OCI-LY1 (cell line): ENCODE measurements at regions not wholly inside any gene's neighbourhood (a gene's known extent, or its start where the extent isn't known, plus 50 kb on each side); places are given as distances from the start of the nearest gene placed in this dataset.
"Not testable (repeated sequence)": the region's sequence is repeated elsewhere in the genome, so short reads cannot be mapped to it uniquely, and the experiment has no call there.

Experiments
- H2AFZ ChIP-seq: fragments of 200-600 bp; sonication (generic), shearing (Covaris generic); 2 replicates; pipeline ENCODE4 v1.6.0; 2014; ENCODE audit warnings: antibody characterized with exemption, mild to moderate bottlenecking, low read length
- H3F3A ChIP-seq: fragments of 200-600 bp; sonication (generic), shearing (Covaris generic); 2 replicates; pipeline ENCODE4 v1.6.0; 2014; ENCODE audit warnings: mild to moderate bottlenecking, antibody characterized with exemption, low read length, moderate library complexity; ENCODE audit not compliant: insufficient read depth
- H3K27ac ChIP-seq: fragments of 200-600 bp; sonication (generic); 2 replicates; pipeline ENCODE4 v1.5.1; 2014; ENCODE audit warnings: low read length, mixed run types, mild to moderate bottlenecking, low read depth; ENCODE audit not compliant: poor library complexity, severe bottlenecking
- H3K27me3 ChIP-seq: fragments of 200-600 bp; sonication (generic); 2 replicates; pipeline ENCODE4 v1.6.0; 2014; ENCODE audit warnings: antibody characterized with exemption, mild to moderate bottlenecking, low read length, moderate library complexity; ENCODE audit not compliant: insufficient read depth
- H3K36me3 ChIP-seq: fragments of 200-600 bp; sonication (generic); 2 replicates; pipeline ENCODE4 v1.6.1; 2014; ENCODE audit warnings: mild to moderate bottlenecking, antibody characterized with exemption, low read length, moderate library complexity, mixed read lengths; ENCODE audit not compliant: insufficient read depth
- H3K4me1 ChIP-seq: fragments of 200-600 bp; sonication (generic); 2 replicates; pipeline ENCODE4 v1.5.1; 2014; ENCODE audit warnings: mild to moderate bottlenecking, low read length, moderate library complexity; ENCODE audit not compliant: insufficient read depth, severe bottlenecking
- H3K4me2 ChIP-seq: fragments of 200-600 bp; sonication (generic), shearing (Covaris generic); 2 replicates; pipeline ENCODE4 v1.6.1; 2014; ENCODE audit warnings: low read length
- H3K4me3 ChIP-seq: fragments of 200-600 bp; sonication (generic); 2 replicates; pipeline ENCODE4 v1.5.1; 2014; ENCODE audit warnings: low read length, low read depth, mild to moderate bottlenecking, mixed read lengths; ENCODE audit not compliant: poor library complexity, severe bottlenecking
- H3K79me2 ChIP-seq: fragments of 200-600 bp; shearing (Covaris generic); 2 replicates; pipeline ENCODE4 v1.6.1; 2016; ENCODE audit warnings: mixed run types, low read length, mixed read lengths; ENCODE audit not compliant: insufficient read depth
- H3K9ac ChIP-seq: fragments of 200-600 bp; sonication (generic), shearing (Covaris generic); 2 replicates; pipeline ENCODE4 v1.6.1; 2014; ENCODE audit warnings: mild to moderate bottlenecking, low read length, mixed read lengths
- H3K9me2 ChIP-seq: fragments of 200-600 bp; sonication (generic), shearing (Covaris generic); 2 replicates; pipeline ENCODE4 v1.6.1; 2014; ENCODE audit warnings: low read depth, mild to moderate bottlenecking, low read length, mixed read lengths
- H3K9me3 ChIP-seq: fragments of 200-600 bp; shearing (Covaris generic); 2 replicates; pipeline ENCODE4 v1.6.1; 2014; ENCODE audit warnings: low read length, mixed read lengths
- H4K20me1 ChIP-seq: fragments of 200-600 bp; sonication (generic), shearing (Covaris generic); 2 replicates; pipeline ENCODE4 v1.6.0; 2016; ENCODE audit warnings: mild to moderate bottlenecking, low read length; ENCODE audit not compliant: insufficient read depth
- EZH2 ChIP-seq: fragments of 200-600 bp; sonication (generic), shearing (Covaris generic); IDR thresholded peaks from 2 replicates; pipeline ENCODE4 v1.8.0; 2017; ENCODE audit warnings: borderline replicate concordance, mixed run types, mild to moderate bottlenecking, antibody characterized with exemption, low read length, moderate library complexity, mixed read lengths
- TF ChIP-seq, protein P1 (sequence below): fragments of 200-600 bp; sonication (generic), shearing (Covaris generic); IDR thresholded peaks from 2 replicates; pipeline ENCODE4 v1.5.1; 2017; ENCODE audit warnings: mild to moderate bottlenecking, antibody characterized with exemption, low read length, moderate library complexity, mixed read lengths

DNA sequence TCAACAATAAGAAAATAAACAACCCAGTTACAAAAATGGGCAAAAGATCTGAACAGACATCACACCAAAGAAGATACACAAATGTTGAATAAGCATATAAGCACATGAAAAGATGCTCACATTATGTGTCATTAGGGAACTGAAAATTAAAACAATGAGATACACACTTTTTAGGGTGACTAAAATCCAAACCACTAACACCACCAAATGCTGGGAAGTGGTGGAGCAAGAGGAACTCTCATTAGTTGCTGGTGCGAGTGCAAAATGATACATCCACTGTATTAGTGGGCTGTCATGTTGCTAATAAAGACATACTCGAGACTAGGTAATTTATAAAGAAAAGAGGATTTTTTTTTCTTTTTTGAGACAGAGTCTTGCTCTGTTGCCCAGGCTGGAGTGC lies 329.1 kb downstream of the TMEM38B start:
- Histone ChIP-seq H4K20me1 (no peaks in the 10 kb centered on the region), H3K4me3 (no peak overlapping the region), H2AFZ (no peak overlapping the region), H3K27ac (no peak overlapping the region), H3K36me3 (no peaks in the 10 kb centered on the region), H3K4me2 (no peak overlapping the region), H3K9me3 (no peaks in the 10 kb centered on the region), H3K79me2 (no peaks in the 10 kb centered on the region), H3K27me3 (no peaks in the 10 kb centered on the region), H3K9ac (no peak overlapping the region), H3K9me2 (no peaks in the 10 kb centered on the region), H3K4me1 (no peaks in the 10 kb centered on the region), H3F3A (no peaks in the 10 kb centered on the region)
- TF ChIP-seq EZH2, result no peak
- TF ChIP-seq, protein P1, sequence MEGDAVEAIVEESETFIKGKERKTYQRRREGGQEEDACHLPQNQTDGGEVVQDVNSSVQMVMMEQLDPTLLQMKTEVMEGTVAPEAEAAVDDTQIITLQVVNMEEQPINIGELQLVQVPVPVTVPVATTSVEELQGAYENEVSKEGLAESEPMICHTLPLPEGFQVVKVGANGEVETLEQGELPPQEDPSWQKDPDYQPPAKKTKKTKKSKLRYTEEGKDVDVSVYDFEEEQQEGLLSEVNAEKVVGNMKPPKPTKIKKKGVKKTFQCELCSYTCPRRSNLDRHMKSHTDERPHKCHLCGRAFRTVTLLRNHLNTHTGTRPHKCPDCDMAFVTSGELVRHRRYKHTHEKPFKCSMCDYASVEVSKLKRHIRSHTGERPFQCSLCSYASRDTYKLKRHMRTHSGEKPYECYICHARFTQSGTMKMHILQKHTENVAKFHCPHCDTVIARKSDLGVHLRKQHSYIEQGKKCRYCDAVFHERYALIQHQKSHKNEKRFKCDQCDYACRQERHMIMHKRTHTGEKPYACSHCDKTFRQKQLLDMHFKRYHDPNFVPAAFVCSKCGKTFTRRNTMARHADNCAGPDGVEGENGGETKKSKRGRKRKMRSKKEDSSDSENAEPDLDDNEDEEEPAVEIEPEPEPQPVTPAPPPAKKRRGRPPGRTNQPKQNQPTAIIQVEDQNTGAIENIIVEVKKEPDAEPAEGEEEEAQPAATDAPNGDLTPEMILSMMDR, result no peak

DNA sequence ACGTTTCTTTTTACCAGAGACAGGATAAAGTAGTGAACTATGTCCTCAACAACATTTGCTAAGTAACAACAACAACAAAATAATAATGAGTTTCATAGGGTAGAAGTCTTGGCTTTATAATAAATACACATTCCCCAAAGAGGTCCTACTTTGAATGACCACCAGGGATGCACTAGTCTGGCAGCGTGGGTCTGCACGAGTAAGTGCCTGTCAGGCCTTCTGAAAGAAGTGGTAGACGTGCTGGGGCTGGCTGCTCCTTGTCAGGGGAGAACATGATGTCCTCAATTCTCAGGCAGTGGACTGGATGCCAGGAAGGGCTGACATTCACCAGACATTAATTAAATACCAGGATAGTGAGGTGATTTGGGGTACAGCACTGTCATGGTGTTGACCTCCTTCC lies 331.1 kb downstream of the TMEM38B start:
- H3K4me3 ChIP-seq, result no peak overlapping the region
- no peaks in the 10 kb centered on the region for H3K36me3 ChIP-seq
- no peaks in the 10 kb centered on the region for H3K79me2 ChIP-seq
- TF ChIP-seq, protein P1, result no peak
- no peak for TF ChIP-seq EZH2
- no peak overlapping the region for H3K27ac ChIP-seq
- no peaks in the 10 kb centered on the region for H3K4me1 ChIP-seq
- no peak overlapping the region for H2AFZ ChIP-seq
- H3K4me2 ChIP-seq, result no peak overlapping the region
- H3K27me3 ChIP-seq, result no peaks in the 10 kb centered on the region
- no peaks in the 10 kb centered on the region for H3K9me2 ChIP-seq
- no peaks in the 10 kb centered on the region for H4K20me1 ChIP-seq
- H3K9me3 ChIP-seq, result no peaks in the 10 kb centered on the region
- H3F3A ChIP-seq, result no peaks in the 10 kb centered on the region
- no peak overlapping the region for H3K9ac ChIP-seq

DNA sequence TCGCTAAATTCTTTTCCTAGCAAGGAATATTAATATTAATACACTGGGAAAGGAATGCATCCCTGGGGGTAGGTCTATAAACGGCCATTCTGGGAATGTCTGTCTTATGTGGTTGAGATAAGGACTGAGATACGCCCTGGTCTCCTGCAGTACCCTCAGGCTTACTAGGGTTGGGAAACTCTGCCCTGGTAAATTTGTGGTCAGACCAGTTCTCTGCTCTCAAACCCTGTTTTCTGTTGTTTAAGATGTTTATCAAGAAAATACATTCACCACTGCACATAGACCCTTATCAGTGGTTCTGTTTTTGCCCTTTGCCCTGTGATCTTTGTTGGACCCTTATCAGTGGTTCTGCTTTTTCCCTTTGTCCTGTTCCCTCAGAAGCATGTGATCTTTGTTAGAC lies 335.8 kb downstream of the TMEM38B start:
- H3F3A ChIP-seq, H3K36me3 ChIP-seq, H3K9me2 ChIP-seq, H3K9ac ChIP-seq, H4K20me1 ChIP-seq, H3K27ac ChIP-seq, H2AFZ ChIP-seq, H3K27me3 ChIP-seq, H3K9me3 ChIP-seq, H3K4me2 ChIP-seq, H3K79me2 ChIP-seq, H3K4me1 ChIP-seq, H3K4me3 ChIP-seq: not testable (repeated sequence)

- TF ChIP-seq EZH2, result no peak
- TF ChIP-seq, protein P1, result no peak
- H3K4me2 ChIP-seq, result no peak overlapping the region
- no peaks in the 10 kb centered on the region for H3K79me2 ChIP-seq
Measured at GRCh38 chr9:106032978-106033377, 338.6 kb downstream of the TMEM38B start.

More at GRCh38 chr9:106032978-106033377, 338.6 kb downstream of the TMEM38B start:
- H3K4me1 ChIP-seq, result no peaks in the 10 kb centered on the region
- H3K9me3 ChIP-seq, result no peaks in the 10 kb centered on the region
- H3K27me3 ChIP-seq, result no peaks in the 10 kb centered on the region
- H3K9me2 ChIP-seq, result no peaks in the 10 kb centered on the region
- H3K36me3 ChIP-seq, result no peaks in the 10 kb centered on the region
- H4K20me1 ChIP-seq, result no peaks in the 10 kb centered on the region
- no peak overlapping the region for H2AFZ ChIP-seq
- H3K27ac ChIP-seq, result no peak overlapping the region
- no peak overlapping the region for H3K9ac ChIP-seq
- no peak overlapping the region for H3K4me3 ChIP-seq
- H3F3A ChIP-seq, result no peaks in the 10 kb centered on the region
